OCI-LY3 (cell line): ENCODE measurements at regions not wholly inside any gene's neighbourhood (a gene's known extent, or its start where the extent isn't known, plus 50 kb on each side); places are given as distances from the start of the nearest gene placed in this dataset.

Experiments
- EZH2phosphoT487 ChIP-seq: fragments of 200-600 bp; shearing (Covaris generic); IDR thresholded peaks from 2 replicates; pipeline ENCODE4 v1.6.1; 2018; ENCODE audit warnings: antibody characterized with exemption, mixed run types, low read depth
- TF ChIP-seq, protein P1 (sequence below): fragments of 200-600, 300-600 bp; sonication (generic); IDR thresholded peaks from 2 replicates; pipeline ENCODE4 v1.5.1; 2014; ENCODE audit warnings: antibody characterized with exemption, low read length, low read depth

DNA sequence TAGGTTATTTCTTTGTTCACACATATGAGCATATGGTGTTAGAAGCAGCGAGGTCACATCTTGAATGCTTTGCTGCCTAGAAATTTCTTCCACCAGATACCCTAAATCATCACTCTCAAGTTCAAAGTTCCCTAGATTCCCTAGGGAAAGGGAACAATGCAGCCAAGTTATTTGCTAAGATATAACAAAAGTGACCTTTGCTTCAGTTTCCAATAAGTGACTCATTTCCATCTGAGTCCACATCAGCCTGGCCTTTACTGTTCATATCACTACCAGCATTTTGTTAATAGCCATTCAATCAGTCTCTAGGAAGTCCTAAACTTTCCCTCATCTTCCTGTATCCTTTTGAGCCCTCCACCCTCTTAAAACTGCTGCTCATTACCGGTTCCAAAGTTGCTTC, 1502.5 kb downstream of the KCNT2 start:
- TF ChIP-seq, protein P1, sequence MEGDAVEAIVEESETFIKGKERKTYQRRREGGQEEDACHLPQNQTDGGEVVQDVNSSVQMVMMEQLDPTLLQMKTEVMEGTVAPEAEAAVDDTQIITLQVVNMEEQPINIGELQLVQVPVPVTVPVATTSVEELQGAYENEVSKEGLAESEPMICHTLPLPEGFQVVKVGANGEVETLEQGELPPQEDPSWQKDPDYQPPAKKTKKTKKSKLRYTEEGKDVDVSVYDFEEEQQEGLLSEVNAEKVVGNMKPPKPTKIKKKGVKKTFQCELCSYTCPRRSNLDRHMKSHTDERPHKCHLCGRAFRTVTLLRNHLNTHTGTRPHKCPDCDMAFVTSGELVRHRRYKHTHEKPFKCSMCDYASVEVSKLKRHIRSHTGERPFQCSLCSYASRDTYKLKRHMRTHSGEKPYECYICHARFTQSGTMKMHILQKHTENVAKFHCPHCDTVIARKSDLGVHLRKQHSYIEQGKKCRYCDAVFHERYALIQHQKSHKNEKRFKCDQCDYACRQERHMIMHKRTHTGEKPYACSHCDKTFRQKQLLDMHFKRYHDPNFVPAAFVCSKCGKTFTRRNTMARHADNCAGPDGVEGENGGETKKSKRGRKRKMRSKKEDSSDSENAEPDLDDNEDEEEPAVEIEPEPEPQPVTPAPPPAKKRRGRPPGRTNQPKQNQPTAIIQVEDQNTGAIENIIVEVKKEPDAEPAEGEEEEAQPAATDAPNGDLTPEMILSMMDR, result no peak
- TF ChIP-seq EZH2phosphoT487, result no peak
